Smooth muscle cell (in vitro differentiated cells): ENCODE measurements at regions not wholly inside any gene's neighbourhood (a gene's known extent, or its start where the extent isn't known, plus 50 kb on each side); places are given as distances from the start of the nearest gene placed in this dataset.

Experiments
- DNase-seq: peaks from one replicate; lab custom pipeline; 2025; ENCODE audit not compliant: unreplicated experiment; lab: John Stamatoyannopoulos, UW
- H2AFZ ChIP-seq: fragments of 200-600 bp; sonication (generic); 2 replicates; pipeline ENCODE4 v1.6.0; 2016; ENCODE audit warnings: antibody characterized with exemption, low read depth, mild to moderate bottlenecking
- H3F3A ChIP-seq: fragments of 200-600 bp; sonication (generic); 2 replicates; pipeline ENCODE4 v1.6.0; 2017; ENCODE audit warnings: antibody characterized with exemption, low read depth
- H3K27ac ChIP-seq: fragments of 200-600 bp; sonication (generic); 2 replicates; pipeline ENCODE4 v1.5.1; 2016; ENCODE audit warnings: low read depth, mild to moderate bottlenecking
- H3K27me3 ChIP-seq: fragments of 200-600 bp; sonication (generic); 2 replicates; pipeline ENCODE4 v1.6.1; 2016; ENCODE audit warnings: low read depth, mild to moderate bottlenecking
- H3K36me3 ChIP-seq: fragments of 200-600 bp; sonication (generic); 2 replicates; pipeline ENCODE4 v1.5.1; 2016; ENCODE audit warnings: low read depth
- H3K4me1 ChIP-seq: fragments of 200-600 bp; sonication (generic); 2 replicates; pipeline ENCODE4 v1.5.1; 2016; ENCODE audit warnings: low read depth
- H3K4me2 ChIP-seq: fragments of 200-600 bp; sonication (generic); 2 replicates; pipeline ENCODE4 v1.6.0; 2016; ENCODE audit warnings: mild to moderate bottlenecking
- H3K4me3 ChIP-seq: fragments of 200-600 bp; sonication (generic); 2 replicates; pipeline ENCODE4 v1.5.1; 2016; ENCODE audit warnings: mild to moderate bottlenecking
- H3K79me2 ChIP-seq: fragments of 200-600 bp; sonication (generic); 2 replicates; pipeline ENCODE4 v1.6.0; 2016; ENCODE audit warnings: low read depth, mild to moderate bottlenecking
- H3K9ac ChIP-seq: fragments of 200-600 bp; sonication (generic); 2 replicates; pipeline ENCODE4 v1.6.0; 2016; ENCODE audit warnings: low read depth
- H3K9me3 ChIP-seq: fragments of 200-600 bp; sonication (generic); replicated peaks from 2 replicates; pipeline ENCODE4 v1.5.1; 2016; ENCODE audit warnings: low read depth
- H4K20me1 ChIP-seq: fragments of 200-600 bp; sonication (generic); 2 replicates; pipeline ENCODE4 v1.6.0; 2016; ENCODE audit warnings: low read depth
- WGBS: methylation state at CpG from one replicate; pipeline ENCODE4 v1.1.7; 2016; ENCODE audit warnings: low lambda C conversion rate; 5-methylcytosine and 5-hydroxymethylcytosine counted together
- TF ChIP-seq, protein P1 (sequence below): fragments of 200-600 bp; sonication (generic); IDR thresholded peaks from 2 replicates; pipeline ENCODE4 v1.5.1; 2017; ENCODE audit warnings: borderline replicate concordance, mild to moderate bottlenecking, antibody characterized with exemption; ENCODE audit not compliant: insufficient read depth, poor library complexity, severe bottlenecking

GRCh38 chr10:28823501-28824075 is 146.3 kb downstream of the BAMBI start:
- Histone ChIP-seq H4K20me1 (no peaks in the 10 kb centered on the region), H3K27me3 (no peaks in the 10 kb centered on the region), H3K4me3 (peak overlapping the region; percentile 15), H3F3A (peaks cover 11% of the 10 kb centered on the region), H3K4me1 (peaks cover 7% of the 10 kb centered on the region), H3K27ac (peak overlapping the region; percentile 64), H3K79me2 (peaks cover 13% of the 10 kb centered on the region), H3K9ac (peak overlapping the region; percentile 31), H3K9me3 (no peaks in the 10 kb centered on the region), H2AFZ (peak overlapping the region; percentile 16), H3K36me3 (no peaks in the 10 kb centered on the region), H3K4me2 (peak overlapping the region; percentile 74)
- DNase-seq: no peak
- TF ChIP-seq, protein P1, sequence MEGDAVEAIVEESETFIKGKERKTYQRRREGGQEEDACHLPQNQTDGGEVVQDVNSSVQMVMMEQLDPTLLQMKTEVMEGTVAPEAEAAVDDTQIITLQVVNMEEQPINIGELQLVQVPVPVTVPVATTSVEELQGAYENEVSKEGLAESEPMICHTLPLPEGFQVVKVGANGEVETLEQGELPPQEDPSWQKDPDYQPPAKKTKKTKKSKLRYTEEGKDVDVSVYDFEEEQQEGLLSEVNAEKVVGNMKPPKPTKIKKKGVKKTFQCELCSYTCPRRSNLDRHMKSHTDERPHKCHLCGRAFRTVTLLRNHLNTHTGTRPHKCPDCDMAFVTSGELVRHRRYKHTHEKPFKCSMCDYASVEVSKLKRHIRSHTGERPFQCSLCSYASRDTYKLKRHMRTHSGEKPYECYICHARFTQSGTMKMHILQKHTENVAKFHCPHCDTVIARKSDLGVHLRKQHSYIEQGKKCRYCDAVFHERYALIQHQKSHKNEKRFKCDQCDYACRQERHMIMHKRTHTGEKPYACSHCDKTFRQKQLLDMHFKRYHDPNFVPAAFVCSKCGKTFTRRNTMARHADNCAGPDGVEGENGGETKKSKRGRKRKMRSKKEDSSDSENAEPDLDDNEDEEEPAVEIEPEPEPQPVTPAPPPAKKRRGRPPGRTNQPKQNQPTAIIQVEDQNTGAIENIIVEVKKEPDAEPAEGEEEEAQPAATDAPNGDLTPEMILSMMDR: no peak
- WGBS: 9% methylated on average over 1 of the region's 1 CpG

DNA sequence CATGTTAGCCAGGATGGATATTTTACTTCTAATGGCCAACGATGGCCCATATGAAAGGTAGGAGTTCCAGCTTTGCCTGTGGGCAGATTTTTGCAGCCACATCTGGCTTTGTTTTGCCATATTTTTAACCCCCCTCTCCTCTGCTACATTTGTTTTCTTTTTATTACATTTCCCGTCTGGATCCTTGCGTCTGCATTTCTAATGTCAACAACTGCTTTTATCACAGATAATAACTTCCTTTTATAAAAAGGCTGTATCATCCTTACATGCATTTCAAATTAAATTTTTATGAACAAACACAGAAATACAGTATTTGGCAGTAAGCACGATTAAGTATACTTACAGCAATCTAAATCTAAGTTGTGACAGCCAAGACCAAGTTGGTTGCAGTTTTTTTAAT is 156.0 kb downstream of the BAMBI start:
- Histone ChIP-seq H3K4me1 (peaks cover 10% of the 10 kb centered on the region), H3K4me2 (peak overlapping the region; percentile 40), H3K4me3 (no peak overlapping the region), H3K27ac (peak overlapping the region; percentile 57), H3K9me3 (no peaks in the 10 kb centered on the region), H3K9ac (no peak overlapping the region), H3K36me3 (no peaks in the 10 kb centered on the region), H3K27me3 (no peaks in the 10 kb centered on the region), H3F3A (peaks cover 14% of the 10 kb centered on the region), H3K79me2 (peaks cover 12% of the 10 kb centered on the region), H4K20me1 (no peaks in the 10 kb centered on the region), H2AFZ (peak overlapping the region; percentile 91)
- WGBS: 24% methylated on average over 4 of the region's 4 CpGs
- DNase-seq: no peak
- TF ChIP-seq, protein P1: no peak

- H2AFZ ChIP-seq: no peak overlapping the region
- H3K4me3 ChIP-seq: no peak overlapping the region
- H3K27me3 ChIP-seq: no peaks in the 10 kb centered on the region
- DNase-seq: no peak
- H3F3A ChIP-seq: peaks cover 33% of the 10 kb centered on the region
- no peaks in the 10 kb centered on the region for H3K9me3 ChIP-seq
- H3K9ac ChIP-seq: no peak overlapping the region
- no peaks in the 10 kb centered on the region for H3K36me3 ChIP-seq
- peaks cover 17% of the 10 kb centered on the region for H3K4me1 ChIP-seq
- H3K4me2 ChIP-seq: no peak overlapping the region
- no peaks in the 10 kb centered on the region for H4K20me1 ChIP-seq
- peak overlapping the region; percentile 25 for H3K27ac ChIP-seq
- TF ChIP-seq, protein P1: no peak
- peaks cover 12% of the 10 kb centered on the region for H3K79me2 ChIP-seq
Observed at GRCh38 chr10:28836435-28836743, 159.1 kb downstream of the BAMBI start.

DNA sequence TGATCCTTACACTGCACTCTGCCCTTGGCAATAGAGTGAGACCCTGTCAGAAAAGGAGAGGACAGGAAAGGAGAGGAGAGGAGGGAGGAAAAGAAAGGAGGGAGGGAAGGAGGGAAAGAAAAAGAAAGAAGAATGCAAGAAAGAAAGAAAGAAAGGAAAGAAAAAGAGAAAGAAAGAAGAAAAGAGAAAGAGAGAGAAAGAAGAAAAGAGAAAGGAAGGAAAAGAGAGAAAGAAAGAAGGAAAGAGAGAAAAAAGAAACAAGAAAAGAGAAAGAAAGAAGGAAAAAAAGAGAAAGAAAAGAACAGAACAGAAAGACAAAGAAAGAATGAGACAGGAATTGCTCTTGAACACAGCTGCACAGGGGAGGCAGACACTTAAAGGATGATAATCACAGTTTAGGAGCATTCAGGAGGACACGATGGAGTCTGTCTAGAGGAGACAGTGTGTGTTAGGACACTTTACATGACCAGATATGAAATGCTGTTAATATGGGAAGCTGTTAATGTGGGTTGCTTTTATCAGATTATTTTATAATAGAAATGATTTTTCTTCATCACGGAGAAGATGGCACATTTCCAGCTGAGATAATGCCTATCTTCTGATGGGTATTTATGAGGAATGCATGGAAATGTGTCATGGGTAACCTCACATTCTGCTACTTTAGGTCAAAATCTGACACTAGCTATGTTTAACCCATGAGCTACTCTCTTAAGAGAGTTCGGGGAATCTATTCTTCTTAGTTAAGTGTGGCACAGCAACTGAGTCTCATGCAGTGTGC is 160.5 kb downstream of the BAMBI start:
- H3K9me3 ChIP-seq: no peaks in the 10 kb centered on the region
- no peaks in the 10 kb centered on the region for H3K36me3 ChIP-seq
- peak overlapping the region; percentile 23 for H2AFZ ChIP-seq
- H3K27ac ChIP-seq: peak overlapping the region; percentile 97
- peaks cover 17% of the 10 kb centered on the region for H3K4me1 ChIP-seq
- H3K9ac ChIP-seq: no peak overlapping the region
- no peaks in the 10 kb centered on the region for H3K27me3 ChIP-seq
- TF ChIP-seq, protein P1: no peak
- H3K4me2 ChIP-seq: peak overlapping the region; percentile 71
- H4K20me1 ChIP-seq: no peaks in the 10 kb centered on the region
- H3K4me3 ChIP-seq: no peak overlapping the region
- H3F3A ChIP-seq: peaks cover 37% of the 10 kb centered on the region
- no peak for DNase-seq
- H3K79me2 ChIP-seq: peaks cover 12% of the 10 kb centered on the region
- WGBS: 31% methylated on average over 3 of the region's 3 CpGs
